ENCODE measurements at regions not wholly inside any gene's neighbourhood (a gene's known extent, or its start where the extent isn't known, plus 50 kb on each side); places are given as distances from the start of the nearest gene placed in this dataset.

DNA sequence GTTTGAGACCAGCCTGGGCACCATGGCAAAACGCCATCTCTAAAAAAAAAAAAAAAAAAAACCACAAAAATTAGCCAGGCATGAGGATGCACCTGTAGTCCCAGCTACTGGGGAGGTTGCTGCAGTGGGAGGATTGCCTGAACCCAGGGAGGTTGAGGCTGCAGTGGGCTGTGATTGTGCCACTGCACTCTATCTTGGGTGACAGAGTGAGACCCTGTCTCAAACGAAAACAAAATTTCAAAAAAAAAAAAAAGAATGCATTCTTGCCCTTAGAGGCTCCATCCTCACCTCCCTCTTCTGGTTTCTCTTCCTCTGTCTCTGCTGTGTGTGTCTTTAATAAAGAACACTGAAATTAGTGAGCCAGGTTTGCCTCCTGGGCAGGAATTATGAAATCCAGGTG lies 107.8 kb downstream of the VCPKMT start:
- intact Hi-C loops (cut with DNase I): no loop called here
- no peak overlapping the region for H3K27ac ChIP-seq
- TF ChIP-seq POLR2AphosphoS5 (IDR thresholded peaks at IDR 0.05; ENCODE audit: insufficient read depth in 1 of 2, low read depth in 1 of 2): no peak
- no peak for TF ChIP-seq POLR2A (IDR thresholded peaks at IDR 0.05)
- TF ChIP-seq, protein P1, sequence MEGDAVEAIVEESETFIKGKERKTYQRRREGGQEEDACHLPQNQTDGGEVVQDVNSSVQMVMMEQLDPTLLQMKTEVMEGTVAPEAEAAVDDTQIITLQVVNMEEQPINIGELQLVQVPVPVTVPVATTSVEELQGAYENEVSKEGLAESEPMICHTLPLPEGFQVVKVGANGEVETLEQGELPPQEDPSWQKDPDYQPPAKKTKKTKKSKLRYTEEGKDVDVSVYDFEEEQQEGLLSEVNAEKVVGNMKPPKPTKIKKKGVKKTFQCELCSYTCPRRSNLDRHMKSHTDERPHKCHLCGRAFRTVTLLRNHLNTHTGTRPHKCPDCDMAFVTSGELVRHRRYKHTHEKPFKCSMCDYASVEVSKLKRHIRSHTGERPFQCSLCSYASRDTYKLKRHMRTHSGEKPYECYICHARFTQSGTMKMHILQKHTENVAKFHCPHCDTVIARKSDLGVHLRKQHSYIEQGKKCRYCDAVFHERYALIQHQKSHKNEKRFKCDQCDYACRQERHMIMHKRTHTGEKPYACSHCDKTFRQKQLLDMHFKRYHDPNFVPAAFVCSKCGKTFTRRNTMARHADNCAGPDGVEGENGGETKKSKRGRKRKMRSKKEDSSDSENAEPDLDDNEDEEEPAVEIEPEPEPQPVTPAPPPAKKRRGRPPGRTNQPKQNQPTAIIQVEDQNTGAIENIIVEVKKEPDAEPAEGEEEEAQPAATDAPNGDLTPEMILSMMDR (IDR thresholded peaks at IDR 0.05): no peak

DNA sequence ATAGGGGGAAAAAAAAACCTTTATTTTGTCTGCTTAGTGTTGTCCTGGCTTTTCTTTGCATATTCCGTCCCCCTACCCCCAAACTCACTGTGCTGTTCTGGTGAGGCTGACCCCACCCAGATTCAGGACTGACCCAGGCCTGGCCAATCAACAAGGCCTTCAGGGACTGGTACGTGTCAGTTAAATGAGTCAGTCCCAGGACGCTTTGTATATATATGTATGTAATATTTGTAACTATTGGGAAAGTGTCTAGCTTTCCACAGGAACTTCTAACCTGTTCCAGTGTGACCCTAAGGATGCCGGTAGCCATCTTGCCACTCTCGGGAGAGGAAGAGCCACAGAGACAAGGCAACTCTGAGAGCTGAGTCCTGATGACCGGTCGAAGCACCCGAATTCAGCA lies 107.4 kb downstream of the VCPKMT start:
- Histone ChIP-seq H3K9me3 (no peaks in the 10 kb centered on the region), H3K4me3 (no peak overlapping the region), H3K36me3 (no peaks in the 10 kb centered on the region), H3K27me3 (no peaks in the 10 kb centered on the region), H3K4me1 (peaks cover 5% of the 10 kb centered on the region), H3K27ac (no peak overlapping the region)
- DNase-seq (ENCODE audit: extremely low spot score in 2 of 2): no peak
- TF ChIP-seq POLR2AphosphoS5 (IDR thresholded peaks at IDR 0.05; ENCODE audit: insufficient read depth in 1 of 2, low read depth in 1 of 2) (no peak), POLR2A (IDR thresholded peaks at IDR 0.05) (no peak)
- TF ChIP-seq, protein P1 (IDR thresholded peaks at IDR 0.05): no peak
- intact Hi-C loops (cut with DNase I): no loop called here

More for the DNA sequence above, 107.8 kb downstream of the VCPKMT start:
- Histone ChIP-seq H3K4me3 (no peak overlapping the region), H3K4me1 (peaks cover 9% of the 10 kb centered on the region), H3K36me3 (no peaks in the 10 kb centered on the region), H3K27me3 (no peaks in the 10 kb centered on the region), H3K9me3 (no peaks in the 10 kb centered on the region)
- no peak for DNase-seq (ENCODE audit: extremely low spot score in 2 of 2)

DNA sequence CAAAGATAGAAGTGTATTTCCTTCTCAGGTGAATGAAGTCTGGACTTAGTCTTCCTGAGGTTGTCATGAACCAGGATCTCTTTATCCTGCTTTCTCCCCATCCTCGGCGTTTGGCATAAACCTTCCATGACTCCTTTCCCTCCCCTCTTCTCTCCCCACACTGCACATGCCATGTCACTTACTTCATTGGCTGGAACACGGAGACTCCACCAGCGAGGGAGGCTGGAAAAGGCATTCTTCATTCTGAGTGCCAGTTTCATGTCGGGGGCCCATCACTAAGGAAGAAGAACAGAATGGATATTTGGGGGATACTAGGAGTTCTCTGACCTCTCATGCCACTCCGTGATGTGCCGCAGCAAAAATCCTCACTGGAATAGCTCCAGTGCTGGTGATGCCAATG lies 105.6 kb downstream of the VCPKMT start:
- no peaks in the 10 kb centered on the region for H3K27me3 ChIP-seq
- no peaks in the 10 kb centered on the region for H3K4me1 ChIP-seq
- intact Hi-C loops (cut with DNase I): no loop called here
- no peak overlapping the region for H3K4me3 ChIP-seq
- TF ChIP-seq, protein P1 (IDR thresholded peaks at IDR 0.05): no peak
- TF ChIP-seq POLR2A (IDR thresholded peaks at IDR 0.05) (no peak), POLR2AphosphoS5 (IDR thresholded peaks at IDR 0.05; ENCODE audit: insufficient read depth in 1 of 2, low read depth in 1 of 2) (no peak)
- H3K27ac ChIP-seq: no peak overlapping the region
- no peaks in the 10 kb centered on the region for H3K9me3 ChIP-seq
- no peaks in the 10 kb centered on the region for H3K36me3 ChIP-seq
- DNase-seq (ENCODE audit: extremely low spot score in 2 of 2): no peak

DNA sequence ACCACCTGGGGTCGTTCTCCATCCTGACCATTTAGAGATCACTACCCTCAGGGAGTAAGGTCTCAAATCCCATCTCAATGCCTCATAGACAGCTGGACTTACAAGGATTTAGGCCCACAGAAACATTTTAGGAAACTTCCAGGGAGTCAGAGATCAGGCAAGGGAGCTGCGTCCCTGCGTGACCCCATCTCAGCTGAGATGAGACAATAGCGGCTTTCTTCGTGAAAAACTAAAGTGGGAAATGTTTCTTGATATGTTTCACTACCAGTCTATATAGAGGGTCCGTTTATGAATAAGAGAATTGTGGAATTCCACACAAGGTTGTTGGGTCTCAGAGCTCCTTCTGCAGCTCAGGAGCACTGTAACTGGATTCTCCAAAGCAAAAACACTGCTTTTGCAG lies 105.1 kb downstream of the VCPKMT start:
- no peaks in the 10 kb centered on the region for H3K36me3 ChIP-seq
- intact Hi-C loops (cut with DNase I): no loop called here
- DNase-seq (ENCODE audit: extremely low spot score in 2 of 2): no peak
- no peaks in the 10 kb centered on the region for H3K27me3 ChIP-seq
- H3K4me1 ChIP-seq: no peaks in the 10 kb centered on the region
- H3K4me3 ChIP-seq: no peak overlapping the region
- no peaks in the 10 kb centered on the region for H3K9me3 ChIP-seq
- H3K27ac ChIP-seq: no peak overlapping the region
- TF ChIP-seq POLR2AphosphoS5 (IDR thresholded peaks at IDR 0.05; ENCODE audit: insufficient read depth in 1 of 2, low read depth in 1 of 2) (no peak), POLR2A (IDR thresholded peaks at IDR 0.05) (no peak)
- TF ChIP-seq, protein P1 (IDR thresholded peaks at IDR 0.05): no peak

DNA sequence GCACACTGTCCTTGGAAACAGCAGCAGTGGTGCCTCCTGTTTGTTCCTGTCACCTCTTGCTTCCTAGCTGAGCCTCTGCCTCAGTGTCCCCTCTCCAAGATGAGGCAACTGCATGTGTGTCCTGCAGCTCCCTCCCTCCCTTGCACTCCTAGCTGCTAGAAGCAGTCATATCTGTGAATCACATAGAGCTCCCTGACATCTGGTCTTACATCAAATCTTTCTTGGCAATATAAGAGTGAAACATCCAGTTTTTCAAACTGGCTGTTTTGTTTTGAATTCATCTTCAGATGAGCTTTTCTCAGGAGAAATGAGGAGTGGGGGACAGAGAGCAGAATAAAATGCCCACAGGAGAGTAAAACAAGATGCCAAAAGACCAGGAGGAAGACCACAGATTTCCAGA lies 103.7 kb downstream of the VCPKMT start:
- H3K36me3 ChIP-seq: no peaks in the 10 kb centered on the region
- H3K9me3 ChIP-seq: no peaks in the 10 kb centered on the region
- H3K27me3 ChIP-seq: no peaks in the 10 kb centered on the region
- TF ChIP-seq, protein P1 (IDR thresholded peaks at IDR 0.05): no peak
- TF ChIP-seq POLR2A (IDR thresholded peaks at IDR 0.05) (no peak), POLR2AphosphoS5 (IDR thresholded peaks at IDR 0.05; ENCODE audit: insufficient read depth in 1 of 2, low read depth in 1 of 2) (no peak)
- intact Hi-C loops (cut with DNase I): no loop called here
- H3K4me3 ChIP-seq: no peak overlapping the region
- no peaks in the 10 kb centered on the region for H3K4me1 ChIP-seq
- H3K27ac ChIP-seq: no peak overlapping the region
- no peak for DNase-seq (ENCODE audit: extremely low spot score in 2 of 2)

All from vagina (tissue), 2 donors.